GM23248 (cell line): ENCODE measurements at regions not wholly inside any gene's neighbourhood (a gene's known extent, or its start where the extent isn't known, plus 50 kb on each side); places are given as distances from the start of the nearest gene placed in this dataset.
A peak's percentile ranks its signal among the peaks of the same experiment; 100 is the strongest.

Experiments
- DNase-seq: peaks from one replicate; pipeline ENCODE4 v3.0.0-alpha.2; 2015
- H2AFZ ChIP-seq: fragments of 200-600 bp; sonication (generic); 2 replicates; pipeline ENCODE4 v1.6.1; 2016; ENCODE audit warnings: antibody characterized with exemption
- H3F3A ChIP-seq: fragments of 200-600 bp; sonication (generic); 2 replicates; pipeline ENCODE4 v1.6.1; 2016; ENCODE audit warnings: mild to moderate bottlenecking, antibody characterized with exemption, mixed run types; ENCODE audit not compliant: insufficient read depth
- H3K27ac ChIP-seq: fragments of 200-600 bp; sonication (generic); 2 replicates; pipeline ENCODE4 v1.5.1; 2016; ENCODE audit warnings: mild to moderate bottlenecking
- H3K27me3 ChIP-seq: fragments of 200-600 bp; sonication (generic); replicated peaks from 2 replicates; pipeline ENCODE4 v1.6.1; 2016; ENCODE audit warnings: mild to moderate bottlenecking; ENCODE audit not compliant: insufficient read depth
- H3K36me3 ChIP-seq: fragments of 200-600 bp; sonication (generic); 2 replicates; pipeline ENCODE4 v1.6.1; 2016; ENCODE audit warnings: low read depth, mild to moderate bottlenecking
- H3K4me1 ChIP-seq: fragments of 200-600 bp; sonication (generic); 2 replicates; pipeline ENCODE4 v1.6.1; 2016; ENCODE audit warnings: mild to moderate bottlenecking; ENCODE audit not compliant: insufficient read depth
- H3K4me2 ChIP-seq: fragments of 200-600 bp; sonication (generic); one replicate; pipeline ENCODE4 v1.6.1; 2016; ENCODE audit warnings: mild to moderate bottlenecking; ENCODE audit not compliant: unreplicated experiment
- H3K4me3 ChIP-seq: fragments of 200-600 bp; sonication (generic); 2 replicates; pipeline ENCODE4 v1.5.1; 2016; ENCODE audit warnings: mild to moderate bottlenecking
- H3K79me2 ChIP-seq: fragments of 200-600 bp; sonication (generic); 2 replicates; pipeline ENCODE4 v1.6.1; 2016; ENCODE audit warnings: mild to moderate bottlenecking; ENCODE audit not compliant: insufficient read depth
- H3K9ac ChIP-seq: fragments of 200-600 bp; sonication (generic); 2 replicates; pipeline ENCODE4 v1.6.1; 2016; ENCODE audit warnings: mild to moderate bottlenecking
- H3K9me2 ChIP-seq: fragments of 200-600 bp; sonication (generic); 2 replicates; pipeline ENCODE4 v1.6.1; 2016; ENCODE audit warnings: mixed run types, mild to moderate bottlenecking, moderate library complexity; ENCODE audit not compliant: insufficient read depth
- H3K9me3 ChIP-seq: fragments of 200-600 bp; sonication (generic); one replicate; pipeline ENCODE4 v1.6.1; 2017; ENCODE audit warnings: low read depth
- H4K20me1 ChIP-seq: fragments of 200-600 bp; sonication (generic); 2 replicates; pipeline ENCODE4 v1.6.0; 2016; ENCODE audit not compliant: insufficient read depth
- EZH2 ChIP-seq: fragments of 200-600 bp; sonication (generic); IDR thresholded peaks from 2 replicates; pipeline ENCODE4 v1.6.1; 2018; ENCODE audit warnings: antibody characterized with exemption, mild to moderate bottlenecking; ENCODE audit not compliant: insufficient read depth, poor library complexity, severe bottlenecking
- EZH2phosphoT487 ChIP-seq: fragments of 200-600 bp; sonication (generic); IDR thresholded peaks from 2 replicates; pipeline ENCODE4 v1.6.1; 2018; ENCODE audit warnings: antibody characterized with exemption, moderate library complexity, mild to moderate bottlenecking, low read depth; ENCODE audit not compliant: insufficient read depth
- WGBS, 2 experiments: methylation state at CpG; one replicate each; pipeline ENCODE4 v1.1.6; 2015 to 2017; ENCODE audit warnings: low lambda C conversion rate in 2 of 2, low coverage in 1 of 2; ENCODE audit errors: missing lambda C conversion rate in 2 of 2; 5-methylcytosine and 5-hydroxymethylcytosine counted together
- in situ Hi-C: fragments of 300-500 bp; cut with MboI; formaldehyde crosslinking; loops from 2 replicates; pipeline ENCODE4 v1.15.0; 2020

- H3K9me3 ChIP-seq, result no peaks in the 10 kb centered on the region
- H3K36me3 ChIP-seq, result no peaks in the 10 kb centered on the region
- no peaks in the 10 kb centered on the region for H3K4me1 ChIP-seq
- H3K4me3 ChIP-seq, result no peak overlapping the region
- no peaks in the 10 kb centered on the region for H3K9me2 ChIP-seq
- H3K79me2 ChIP-seq, result no peaks in the 10 kb centered on the region
- in situ Hi-C loops, result no loop called here
- no peak overlapping the region for H3K9ac ChIP-seq
- no peak for DNase-seq
- no peak overlapping the region for H2AFZ ChIP-seq
- no peak overlapping the region for H3K4me2 ChIP-seq
- 37 to 41% methylated on average over 8 of the region's 8 CpGs for WGBS, 2 experiments
- no peak overlapping the region for H3K27ac ChIP-seq
- no peaks in the 10 kb centered on the region for H3F3A ChIP-seq
- H3K27me3 ChIP-seq, result peaks cover 5% of the 10 kb centered on the region; the same call in 1 of the 2 replicates
- H4K20me1 ChIP-seq, result no peaks in the 10 kb centered on the region
- TF ChIP-seq EZH2 (no peak), EZH2phosphoT487 (no peak)
Measured at GRCh38 chr4:24001486-24002329, 111.9 kb upstream of the PPARGC1A start.

- no peaks in the 10 kb centered on the region for H3K36me3 ChIP-seq
- in situ Hi-C loops, result no loop called here
- no peaks in the 10 kb centered on the region for H4K20me1 ChIP-seq
- no peaks in the 10 kb centered on the region for H3K9me3 ChIP-seq
- H3K4me1 ChIP-seq, result no peaks in the 10 kb centered on the region
- H3K27me3 ChIP-seq, result peaks cover 11% of the 10 kb centered on the region; the same call in 1 of the 2 replicates
- WGBS, 2 experiments, result 67 to 68% methylated on average over 3 of the region's 3 CpGs
- no peaks in the 10 kb centered on the region for H3K9me2 ChIP-seq
- no peak overlapping the region for H3K9ac ChIP-seq
- H2AFZ ChIP-seq, result no peak overlapping the region
- TF ChIP-seq EZH2, result no peak
- no peak for TF ChIP-seq EZH2phosphoT487
- no peaks in the 10 kb centered on the region for H3K79me2 ChIP-seq
- no peaks in the 10 kb centered on the region for H3F3A ChIP-seq
- H3K4me2 ChIP-seq, result no peak overlapping the region
- H3K4me3 ChIP-seq, result no peak overlapping the region
- DNase-seq, result no peak
- H3K27ac ChIP-seq, result no peak overlapping the region
Measured at GRCh38 chr4:24000470-24000831, 110.6 kb upstream of the PPARGC1A start.

DNA sequence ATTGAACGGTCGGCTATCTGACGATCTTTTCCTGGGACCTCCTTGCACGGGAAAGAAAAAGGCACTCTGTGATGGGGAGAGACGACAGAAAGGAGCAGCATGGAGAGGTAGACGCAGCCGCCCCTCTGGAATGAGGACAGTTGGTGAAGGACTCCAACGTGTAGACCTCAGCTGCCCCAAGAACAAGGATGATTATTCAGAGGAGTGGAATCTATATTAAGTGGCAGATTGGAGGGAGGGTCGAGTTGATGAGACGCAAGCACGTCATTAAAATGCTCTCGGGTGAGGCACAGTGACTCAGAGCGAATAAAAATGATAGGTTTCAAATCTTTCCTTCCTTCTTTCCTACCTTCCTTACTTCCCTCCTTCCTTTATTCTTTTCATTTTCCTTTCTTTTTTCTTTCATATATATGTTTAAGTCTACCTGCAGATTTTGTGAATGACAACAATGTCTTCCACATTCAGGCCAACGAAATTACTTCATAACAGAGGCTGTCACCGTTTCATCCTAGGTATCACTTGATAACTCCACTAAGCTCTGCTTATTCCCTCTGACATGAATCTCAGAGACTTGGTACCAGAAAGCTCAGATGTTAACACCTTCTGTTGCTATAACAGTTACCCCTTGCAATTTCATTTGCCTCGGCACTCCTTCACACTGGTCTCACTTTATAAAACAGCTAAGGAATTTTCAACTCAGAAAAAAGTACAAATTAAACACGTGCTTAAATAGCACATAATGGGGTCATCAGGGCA is 110.0 kb upstream of the PPARGC1A start:
- H3K36me3 ChIP-seq, result no peaks in the 10 kb centered on the region
- TF ChIP-seq EZH2phosphoT487 (no peak), EZH2 (no peak)
- peak; percentile 23 for DNase-seq
- H3K27me3 ChIP-seq, result peaks cover 8% of the 10 kb centered on the region; the same call in 1 of the 2 replicates
- H3K27ac ChIP-seq, result no peak overlapping the region
- 66 to 70% methylated on average over 17 of the region's 17 CpGs for WGBS, 2 experiments
- H3F3A ChIP-seq, result no peaks in the 10 kb centered on the region
- no peaks in the 10 kb centered on the region for H4K20me1 ChIP-seq
- no peaks in the 10 kb centered on the region for H3K4me1 ChIP-seq
- no peaks in the 10 kb centered on the region for H3K9me3 ChIP-seq
- no peak overlapping the region for H3K9ac ChIP-seq
- no peaks in the 10 kb centered on the region for H3K9me2 ChIP-seq
- no peak overlapping the region for H3K4me3 ChIP-seq
- in situ Hi-C loops, result no loop called here
- H2AFZ ChIP-seq, result no peak overlapping the region
- no peaks in the 10 kb centered on the region for H3K79me2 ChIP-seq
- H3K4me2 ChIP-seq, result no peak overlapping the region

GRCh38 chr4:23993373-23993772 is 103.5 kb upstream of the PPARGC1A start:
- Histone ChIP-seq H3F3A (no peaks in the 10 kb centered on the region), H3K4me1 (no peaks in the 10 kb centered on the region), H3K4me2 (no peak overlapping the region), H3K9me2 (no peaks in the 10 kb centered on the region), H3K9me3 (no peaks in the 10 kb centered on the region), H3K36me3 (no peaks in the 10 kb centered on the region), H3K27me3 (peaks cover 8% of the 10 kb centered on the region), H3K79me2 (no peaks in the 10 kb centered on the region), H2AFZ (no peak overlapping the region), H4K20me1 (no peaks in the 10 kb centered on the region), H3K27ac (no peak overlapping the region), H3K9ac (no peak overlapping the region), H3K4me3 (no peak overlapping the region)
- DNase-seq, result no peak
- in situ Hi-C loops, result no loop called here
- TF ChIP-seq EZH2phosphoT487 (no peak), EZH2 (no peak)
- 29 to 52% methylated on average over 1 of the region's 1 CpG for WGBS, 2 experiments
